HT1080 (cell line): ENCODE measurements at regions not wholly inside any gene's neighbourhood (a gene's known extent, or its start where the extent isn't known, plus 50 kb on each side); places are given as distances from the start of the nearest gene placed in this dataset.
"Not testable (repeated sequence)": the region's sequence is repeated elsewhere in the genome, so short reads cannot be mapped to it uniquely, and the experiment has no call there.

Source experiments
- DNase-seq: peaks from one replicate; pipeline ENCODE4 v3.0.0-alpha.2; 2015; ENCODE audit warnings: low read depth

DNA sequence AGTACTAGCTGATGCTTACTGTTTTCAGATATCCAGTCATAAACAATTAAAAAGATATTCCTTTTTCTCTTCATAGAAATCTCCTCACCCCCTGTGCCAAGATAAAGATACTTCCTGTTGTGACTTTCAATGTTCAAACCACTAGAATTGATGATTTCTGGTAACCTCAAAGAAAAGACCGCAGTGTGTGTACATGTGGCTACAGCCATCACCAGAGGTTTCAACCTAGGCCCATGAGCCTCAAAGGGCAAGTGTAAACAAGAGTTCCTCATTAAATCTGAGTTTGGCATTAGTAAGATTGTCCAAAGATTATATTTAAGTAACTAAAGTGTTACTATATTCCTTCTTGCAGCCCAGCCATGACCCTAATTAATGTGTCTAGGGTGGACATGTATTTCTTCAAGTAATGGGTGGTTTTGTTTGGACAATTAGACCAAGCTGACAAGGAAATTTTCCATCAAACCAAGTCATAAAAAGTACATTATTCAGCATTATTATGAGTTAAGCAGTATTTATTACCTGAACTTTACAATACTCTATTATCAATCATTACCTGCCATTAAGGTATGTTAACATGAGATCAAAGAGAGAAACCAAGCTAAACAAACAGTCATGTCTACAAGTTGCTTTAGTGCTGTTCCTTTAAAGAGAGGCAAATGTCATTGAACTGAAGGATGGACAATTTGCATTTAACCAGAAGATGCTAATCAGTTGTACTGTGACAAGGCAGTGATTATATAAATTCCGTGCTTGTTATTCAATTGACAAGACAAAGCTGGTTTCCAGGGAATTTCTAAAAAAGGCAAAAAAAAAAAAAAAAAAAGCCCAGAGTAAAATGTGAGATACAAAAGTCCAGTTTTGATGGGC, 382.7 kb downstream of the LNPK start:
- no peak for DNase-seq

- DNase-seq: no peak
Observed at GRCh38 chr2:175612280-175612679, 389.8 kb downstream of the LNPK start.

DNA sequence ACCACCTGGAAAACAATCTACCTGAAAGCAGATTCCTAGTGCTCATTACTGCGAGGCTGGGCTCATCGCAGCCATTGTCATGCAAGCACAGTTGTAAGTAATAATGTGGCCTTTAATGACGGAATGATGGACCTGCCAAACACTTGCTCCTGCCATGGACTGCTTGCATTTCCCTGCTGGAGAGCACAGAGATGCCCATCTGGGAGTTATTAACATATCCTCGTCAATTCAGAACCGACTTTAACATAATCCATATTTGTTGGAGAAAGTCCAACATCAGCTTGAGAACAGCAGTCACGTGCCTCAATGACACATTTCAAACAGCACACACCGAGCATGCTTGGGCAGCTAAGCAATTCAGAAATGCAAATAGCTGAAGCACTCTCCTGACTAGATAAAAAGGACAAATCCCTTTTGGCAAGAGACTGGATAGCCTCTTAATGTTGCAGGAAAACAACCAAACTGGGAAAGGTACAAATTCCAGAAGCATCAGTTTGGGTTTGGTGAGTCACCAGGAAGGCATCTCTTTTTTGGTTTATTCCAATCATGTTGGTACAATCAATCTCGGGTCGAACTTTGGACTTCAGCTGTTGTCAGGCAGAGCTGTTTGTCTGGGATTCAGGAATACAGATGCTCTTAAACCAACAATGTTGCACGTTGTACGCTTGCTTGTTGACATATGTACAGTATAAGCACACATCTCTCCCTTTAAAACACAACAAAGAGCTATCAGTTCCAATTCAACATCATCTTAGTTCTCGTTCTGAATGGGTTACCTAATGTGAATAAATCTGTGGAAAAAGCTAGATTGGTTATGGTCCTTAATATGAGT, 395.8 kb downstream of the LNPK start:
- no peak for DNase-seq

- no peak for DNase-seq
Observed at GRCh38 chr2:175605640-175606009, 396.4 kb downstream of the LNPK start.

- DNase-seq: no peak
Observed at GRCh38 chr2:175601969-175602368, 400.1 kb downstream of the LNPK start.

DNA sequence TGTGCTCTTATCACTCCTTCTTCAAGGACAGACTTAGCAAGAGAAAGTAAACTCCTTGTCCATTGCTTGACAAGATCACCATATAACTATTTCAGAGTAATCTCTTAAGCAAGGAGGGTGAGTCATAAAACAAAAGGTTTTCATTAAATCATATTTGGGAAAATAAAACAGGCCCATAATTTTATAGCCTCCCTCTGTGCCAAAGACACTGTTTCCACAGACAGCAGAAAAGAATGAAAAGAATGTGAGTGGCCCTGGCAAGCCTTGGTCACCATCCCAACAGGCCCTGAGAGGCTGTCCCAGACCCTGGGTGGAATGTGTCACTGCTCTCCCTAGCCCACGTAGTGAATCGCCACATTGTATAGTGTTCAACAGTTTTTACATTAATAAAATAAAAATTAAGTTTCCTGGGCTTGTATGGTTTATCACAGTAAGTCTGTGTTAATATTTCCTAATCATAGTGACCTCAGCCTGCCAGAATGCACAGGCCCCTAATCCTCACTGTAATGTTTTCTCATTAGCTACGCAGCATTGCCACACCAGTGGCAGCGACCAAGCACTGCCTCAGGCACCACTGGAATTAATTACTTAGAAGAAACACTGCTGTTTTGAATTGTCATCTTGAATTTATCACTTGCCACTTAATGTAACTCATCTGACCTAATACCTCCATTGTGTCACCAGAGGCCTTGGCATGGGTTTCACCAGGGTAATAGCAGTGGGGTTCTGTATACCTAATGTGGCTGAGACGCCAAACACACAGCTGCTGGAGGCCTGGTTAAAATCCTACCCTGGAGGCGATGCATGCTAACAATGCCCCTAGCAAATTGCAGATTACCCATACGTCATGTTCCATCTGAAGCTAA, 401.9 kb downstream of the LNPK start:
- no peak for DNase-seq

DNA sequence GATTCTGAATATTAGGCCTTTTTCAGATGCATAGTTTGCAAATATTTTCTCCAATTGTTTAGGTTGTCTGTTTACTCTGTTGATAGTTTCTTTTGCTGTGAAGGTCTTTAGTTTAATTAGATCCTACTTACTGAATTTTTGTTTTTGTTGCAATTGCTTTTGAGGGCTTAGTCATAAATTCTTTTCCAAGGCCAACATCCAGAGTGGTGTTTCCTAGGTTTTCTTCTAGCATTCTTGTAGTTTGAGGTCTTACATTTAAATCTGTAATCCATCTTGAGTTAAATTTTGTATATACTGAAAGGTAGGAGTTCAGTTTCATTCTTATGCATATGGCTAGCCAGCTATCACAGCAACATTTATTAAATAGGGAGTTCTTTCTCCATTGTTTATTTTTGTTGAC, 404.8 kb downstream of the LNPK start:
- no peak for DNase-seq

DNA sequence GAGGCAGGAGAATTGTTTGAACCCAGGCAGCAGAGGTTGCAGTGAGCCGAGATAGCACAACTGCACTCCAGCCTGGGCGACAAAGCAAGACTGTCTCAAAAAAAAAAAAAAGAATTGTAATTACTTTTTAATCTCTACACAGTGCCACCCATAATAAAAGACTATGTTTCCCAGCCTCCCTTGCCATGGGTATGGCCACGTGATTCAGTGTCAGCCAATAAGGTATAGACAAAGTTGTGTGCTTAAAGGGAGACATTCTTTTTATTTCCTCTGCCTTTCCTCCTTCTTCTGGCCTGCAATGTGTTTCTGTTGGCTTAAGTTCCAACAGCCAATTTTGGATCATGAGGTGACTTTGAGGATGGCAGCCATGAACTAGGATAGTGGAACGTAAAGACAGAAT, 406.9 kb downstream of the LNPK start:
- no peak for DNase-seq

DNA sequence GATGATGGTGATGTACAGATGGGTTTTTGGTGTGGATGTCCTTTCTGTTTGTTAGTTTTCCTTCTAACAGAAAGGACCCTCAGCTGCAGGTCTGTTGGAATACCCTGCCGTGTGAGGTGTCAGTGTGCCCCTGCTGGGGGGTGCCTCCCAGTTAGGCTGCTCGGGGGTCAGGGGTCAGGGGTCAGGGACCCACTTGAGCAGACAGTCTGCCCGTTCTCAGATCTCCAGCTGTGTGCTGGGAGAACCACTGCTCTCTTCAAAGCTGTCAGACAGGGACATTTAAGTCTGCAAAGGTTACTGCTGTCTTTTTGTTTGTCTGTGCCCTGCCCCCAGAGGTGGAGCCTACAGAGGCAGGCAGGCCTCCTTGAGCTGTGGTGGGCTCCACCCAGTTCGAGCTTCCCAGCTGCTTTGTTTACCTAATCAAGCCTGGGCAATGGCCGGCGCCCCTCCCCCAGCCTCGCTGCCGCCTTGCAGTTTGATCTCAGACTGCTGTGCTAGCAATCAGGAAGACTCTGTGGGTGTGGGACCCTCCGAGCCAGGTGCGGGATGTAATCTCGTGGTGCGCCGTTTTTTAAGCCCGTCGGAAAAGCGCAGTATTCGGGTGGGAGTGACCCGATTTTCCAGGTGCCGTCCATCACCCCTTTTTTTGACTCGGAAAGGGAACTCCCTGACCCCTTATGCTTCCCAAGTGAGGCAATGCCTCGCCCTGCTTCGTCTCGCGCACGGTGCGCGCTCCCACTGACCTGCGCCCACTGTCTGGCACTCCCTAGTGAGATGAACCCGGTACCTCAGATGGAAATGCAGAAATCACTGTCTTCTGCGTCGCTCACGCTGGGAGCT, 408.2 kb downstream of the LNPK start:
- DNase-seq: not testable (repeated sequence)

- not testable (repeated sequence) for DNase-seq
Observed at GRCh38 chr2:175588213-175588612, 406.7 kb upstream of the ATP5MC3 start.

DNA sequence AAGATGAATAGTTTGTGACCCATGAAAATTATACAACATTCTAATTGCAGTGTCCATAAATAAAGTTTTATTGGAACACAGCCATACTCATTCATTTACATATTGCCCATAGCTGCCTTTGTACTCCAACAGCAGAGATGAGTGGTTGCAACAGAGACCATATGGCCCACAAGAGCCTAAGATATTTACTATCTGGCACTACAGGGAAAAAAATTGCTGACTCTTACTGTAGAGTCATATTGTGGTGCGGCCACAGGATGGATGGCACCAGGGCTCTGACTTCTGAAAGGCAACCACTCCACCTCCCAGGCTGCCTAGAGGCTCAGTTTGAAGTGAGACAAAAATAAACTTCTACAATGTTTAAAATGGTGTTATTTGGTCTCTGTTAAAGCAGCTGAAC, 404.0 kb upstream of the ATP5MC3 start:
- no peak for DNase-seq

DNA sequence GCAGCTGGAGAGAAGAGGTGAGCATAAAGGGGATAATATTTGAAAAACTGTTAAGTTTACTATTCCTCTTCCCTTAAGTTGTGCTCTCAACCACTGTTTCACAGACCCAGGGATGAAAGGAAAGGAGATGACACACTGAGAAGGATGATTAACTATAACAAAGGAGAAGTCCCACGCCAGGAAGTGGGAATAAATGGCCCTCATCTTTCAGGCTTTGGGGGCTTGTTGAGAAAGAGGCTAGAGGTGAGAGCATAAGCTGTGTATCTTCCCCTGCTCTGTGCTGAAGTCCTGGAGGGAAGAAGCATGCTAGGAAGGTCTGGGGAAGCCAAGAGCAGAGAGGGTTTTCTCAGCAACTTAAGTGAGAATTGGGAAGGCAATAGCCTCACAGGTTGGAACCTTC, 399.1 kb upstream of the ATP5MC3 start:
- no peak for DNase-seq

- DNase-seq: no peak
Observed at GRCh38 chr2:175579646-175580045, 398.1 kb upstream of the ATP5MC3 start.

DNA sequence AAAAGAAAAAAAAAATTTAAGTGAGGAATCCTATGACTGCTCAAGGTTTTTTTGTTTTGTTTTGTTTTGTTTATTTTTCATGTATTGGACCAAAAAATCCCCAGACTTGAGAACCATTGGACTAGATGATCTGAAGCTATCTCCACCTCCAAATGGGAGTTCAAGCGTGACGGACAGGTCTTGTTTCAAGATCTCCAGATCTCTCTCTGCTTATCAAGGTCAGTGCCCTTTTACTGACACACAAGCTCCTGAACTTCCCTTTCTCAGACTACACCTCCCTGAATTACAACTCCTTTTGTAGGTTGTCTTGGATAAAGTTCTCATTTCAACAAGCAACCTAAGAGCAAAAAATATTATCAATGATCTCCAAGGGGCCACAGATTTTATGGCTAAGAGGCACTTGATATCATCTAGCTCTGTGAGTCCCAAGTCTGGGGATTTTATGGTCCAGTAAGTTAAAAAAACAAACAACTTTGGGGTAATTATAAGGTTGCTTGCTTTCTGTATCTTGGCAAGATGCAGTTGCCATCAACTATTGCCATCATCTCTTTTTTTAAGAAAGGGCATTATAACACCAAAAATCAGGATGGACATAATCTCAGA, 396.0 kb upstream of the ATP5MC3 start:
- DNase-seq: no peak

- DNase-seq: no peak
Observed at GRCh38 chr2:175576875-175577274, 395.4 kb upstream of the ATP5MC3 start.

DNA sequence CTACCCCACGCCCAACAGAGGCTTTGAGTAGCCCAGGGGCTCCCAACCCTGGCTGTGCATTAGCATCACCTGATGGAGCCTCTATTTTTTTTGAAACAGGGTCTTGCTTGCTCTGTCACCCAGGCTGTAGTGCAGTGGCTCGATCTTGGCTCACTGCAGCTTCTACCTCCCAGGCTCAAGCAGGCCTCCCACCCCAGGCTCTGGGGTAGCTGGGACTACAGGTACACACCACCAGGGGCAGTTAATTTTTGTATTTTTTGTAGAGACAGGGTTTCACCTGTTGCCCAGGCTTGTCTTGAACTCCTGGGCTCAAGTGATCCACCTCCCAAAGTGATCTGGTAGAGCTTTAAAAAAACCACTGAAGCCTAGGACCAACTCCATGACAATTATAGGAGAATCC, 394.8 kb upstream of the ATP5MC3 start:
- no peak for DNase-seq

GRCh38 chr2:175575346-175576258, 394.1 kb upstream of the ATP5MC3 start:
- DNase-seq: no peak

DNA sequence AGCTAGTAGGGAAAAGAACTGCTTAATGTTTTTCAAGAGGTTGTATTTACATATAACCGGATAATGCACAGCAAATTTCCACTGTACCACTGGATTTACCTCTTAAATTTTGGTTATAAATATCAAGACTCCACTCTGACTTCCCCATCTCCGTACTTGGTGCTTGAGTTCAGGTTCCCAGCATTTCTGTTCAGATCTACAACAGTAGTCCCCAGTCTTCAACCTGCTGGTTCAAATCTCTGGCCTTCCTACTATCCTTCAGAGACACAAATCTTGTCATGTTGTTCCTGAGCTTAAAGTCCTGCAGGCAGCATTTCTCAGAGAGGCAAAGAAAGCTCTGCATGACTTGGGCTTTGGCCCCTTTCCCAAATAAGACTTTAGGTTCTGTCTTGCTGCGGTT, 392.6 kb upstream of the ATP5MC3 start:
- DNase-seq: no peak

DNA sequence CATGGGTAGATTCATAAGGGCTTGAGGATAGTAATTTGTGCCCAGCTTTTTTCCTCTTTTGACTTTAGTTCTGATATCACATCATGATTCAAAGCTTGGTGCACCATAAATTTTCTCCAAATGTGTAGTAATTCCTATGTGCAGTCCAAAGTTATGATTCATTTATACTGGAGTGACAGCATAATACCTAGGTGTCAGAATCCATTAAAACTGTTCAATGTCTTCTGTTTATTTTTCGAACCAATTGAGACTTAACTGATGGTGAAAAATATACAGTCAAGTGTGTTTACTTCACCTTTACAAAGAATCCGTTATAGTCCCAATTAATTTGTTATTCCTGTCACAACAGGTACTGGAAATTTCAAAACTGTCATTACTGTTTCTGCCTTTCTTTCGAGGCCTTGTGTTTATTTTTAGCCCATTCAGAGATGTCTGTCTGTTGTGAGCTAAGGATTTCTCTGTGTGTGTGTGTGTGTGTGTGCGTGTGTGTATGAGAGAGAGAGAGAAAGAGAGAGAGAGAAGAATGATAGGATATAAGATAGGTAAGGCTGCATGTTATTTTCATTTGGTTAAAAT, 389.7 kb upstream of the ATP5MC3 start:
- no peak for DNase-seq
